Parathyroid adenoma (tissue), 2 donors: ENCODE measurements at regions not wholly inside any gene's neighbourhood (a gene's known extent, or its start where the extent isn't known, plus 50 kb on each side); places are given as distances from the start of the nearest gene placed in this dataset.

Experiments used
- H2AFZ ChIP-seq: fragments of 300-600 bp; sonication (generic); one replicate; pipeline ENCODE4 v1.7.0; 2017; ENCODE audit warnings: antibody characterized with exemption, mild to moderate bottlenecking
- H3K27ac ChIP-seq: fragments of 300-600 bp; sonication (generic); one replicate; pipeline ENCODE4 v1.7.0; 2017
- H3K27me3 ChIP-seq: fragments of 300-600 bp; sonication (generic); one replicate; pipeline ENCODE4 v1.7.0; 2017; ENCODE audit warnings: low read length; ENCODE audit not compliant: control insufficient read depth, insufficient read depth
- H3K36me3 ChIP-seq: fragments of 300-600 bp; sonication (generic); one replicate; pipeline ENCODE4 v1.7.0; 2017; ENCODE audit warnings: low read length; ENCODE audit not compliant: control insufficient read depth, insufficient read depth
- H3K4me1 ChIP-seq: fragments of 300-600 bp; sonication (generic); one replicate; pipeline ENCODE4 v1.7.0; 2017; ENCODE audit warnings: control low read depth
- H3K4me2 ChIP-seq: fragments of 300-600 bp; sonication (generic); one replicate; pipeline ENCODE4 v1.7.0; 2017; ENCODE audit warnings: low read length
- H3K4me3 ChIP-seq: fragments of 300-600 bp; sonication (generic); one replicate; pipeline ENCODE4 v1.7.0; 2017; ENCODE audit warnings: low read depth, low read length
- H3K79me2 ChIP-seq: fragments of 300-600 bp; sonication (generic); one replicate; pipeline ENCODE4 v1.7.0; 2017; ENCODE audit warnings: control low read depth
- H3K9ac ChIP-seq: fragments of 300-600 bp; sonication (generic); one replicate; pipeline ENCODE4 v1.7.0; 2017; ENCODE audit warnings: mild to moderate bottlenecking
- H3K9me3 ChIP-seq: fragments of 300-600 bp; sonication (generic); one replicate; pipeline ENCODE4 v1.7.0; 2017; ENCODE audit warnings: low read length; ENCODE audit not compliant: control insufficient read depth
- CTCF ChIP-seq: fragments of 300-600 bp; sonication (generic); IDR thresholded peaks from one replicate; pipeline ENCODE4 v1.7.0; 2017; ENCODE audit warnings: antibody characterized with exemption, mild to moderate bottlenecking
- donor health status: primary hyperparathyroidism.

- Histone ChIP-seq H3K4me1 (no peaks in the 10 kb centered on the region), H3K9ac (no peak overlapping the region), H2AFZ (no peak overlapping the region), H3K4me3 (no peak overlapping the region), H3K9me3 (no peaks in the 10 kb centered on the region), H3K79me2 (no peaks in the 10 kb centered on the region), H3K36me3 (no peaks in the 10 kb centered on the region), H3K4me2 (no peak overlapping the region), H3K27me3 (no peaks in the 10 kb centered on the region), H3K27ac (no peak overlapping the region)
- TF ChIP-seq CTCF, result no peak
Measured at GRCh38 chr9:16090907-16091629, 538.2 kb downstream of the CCDC171 start.

GRCh38 chr9:16092142-16093091, 539.6 kb downstream of the CCDC171 start:
- Histone ChIP-seq H3K27ac (no peak overlapping the region), H3K4me1 (no peaks in the 10 kb centered on the region), H2AFZ (no peak overlapping the region), H3K79me2 (no peaks in the 10 kb centered on the region), H3K27me3 (no peaks in the 10 kb centered on the region), H3K9ac (no peak overlapping the region), H3K36me3 (no peaks in the 10 kb centered on the region), H3K4me2 (no peak overlapping the region), H3K9me3 (no peaks in the 10 kb centered on the region), H3K4me3 (no peak overlapping the region)
- no peak for TF ChIP-seq CTCF

- Histone ChIP-seq H3K4me2 (no peak overlapping the region), H3K27me3 (no peaks in the 10 kb centered on the region), H3K9ac (no peak overlapping the region), H3K4me3 (no peak overlapping the region), H3K9me3 (no peaks in the 10 kb centered on the region), H3K79me2 (no peaks in the 10 kb centered on the region), H3K4me1 (no peaks in the 10 kb centered on the region), H3K36me3 (no peaks in the 10 kb centered on the region), H3K27ac (no peak overlapping the region), H2AFZ (no peak overlapping the region)
- no peak for TF ChIP-seq CTCF
Measured at GRCh38 chr9:16098306-16098705, 545.5 kb downstream of the CCDC171 start.

GRCh38 chr9:16099732-16100536, 547.1 kb downstream of the CCDC171 start:
- H3K36me3 ChIP-seq, result no peaks in the 10 kb centered on the region
- no peak overlapping the region for H3K4me3 ChIP-seq
- no peak overlapping the region for H3K27ac ChIP-seq
- H3K4me1 ChIP-seq, result no peaks in the 10 kb centered on the region
- no peaks in the 10 kb centered on the region for H3K79me2 ChIP-seq
- H3K27me3 ChIP-seq, result no peaks in the 10 kb centered on the region
- no peaks in the 10 kb centered on the region for H3K9me3 ChIP-seq
- H3K4me2 ChIP-seq, result no peak overlapping the region
- no peak overlapping the region for H3K9ac ChIP-seq
- H2AFZ ChIP-seq, result no peak overlapping the region
- no peak for TF ChIP-seq CTCF
